ENCODE measurements at regions not wholly inside any gene's neighbourhood (a gene's known extent, or its start where the extent isn't known, plus 50 kb on each side); places are given as distances from the start of the nearest gene placed in this dataset.

DNA sequence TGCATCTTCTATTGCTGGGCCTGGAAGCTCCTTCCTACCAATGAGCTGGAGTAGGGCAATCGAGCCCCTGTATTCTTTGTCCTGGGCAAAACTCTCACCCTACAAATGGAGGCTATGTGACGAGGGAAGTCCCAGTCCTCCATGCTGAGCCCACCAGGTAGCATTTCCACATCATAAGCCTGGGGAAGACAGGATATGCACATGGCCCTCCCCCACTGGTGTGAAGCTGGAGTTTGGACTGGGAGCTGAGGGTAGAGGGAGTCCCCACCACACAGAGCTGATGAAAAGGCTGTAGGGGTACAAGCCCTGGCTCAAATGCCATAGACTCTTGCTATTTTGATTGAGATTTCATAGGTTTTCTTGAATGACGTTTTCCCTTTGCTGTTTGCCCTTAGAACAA, 99.5 kb upstream of the FOXC1 start:
- Histone ChIP-seq H3K9me3 (no peaks in the 10 kb centered on the region), H3K4me1 (no peaks in the 10 kb centered on the region), H3K36me3 (no peaks in the 10 kb centered on the region), H3K27me3 (no peaks in the 10 kb centered on the region), H3K27ac (no peak overlapping the region), H3K4me3 (no peak overlapping the region)
- intact Hi-C loops (cut with DNase I) = no loop called here
- TF ChIP-seq, protein P1, sequence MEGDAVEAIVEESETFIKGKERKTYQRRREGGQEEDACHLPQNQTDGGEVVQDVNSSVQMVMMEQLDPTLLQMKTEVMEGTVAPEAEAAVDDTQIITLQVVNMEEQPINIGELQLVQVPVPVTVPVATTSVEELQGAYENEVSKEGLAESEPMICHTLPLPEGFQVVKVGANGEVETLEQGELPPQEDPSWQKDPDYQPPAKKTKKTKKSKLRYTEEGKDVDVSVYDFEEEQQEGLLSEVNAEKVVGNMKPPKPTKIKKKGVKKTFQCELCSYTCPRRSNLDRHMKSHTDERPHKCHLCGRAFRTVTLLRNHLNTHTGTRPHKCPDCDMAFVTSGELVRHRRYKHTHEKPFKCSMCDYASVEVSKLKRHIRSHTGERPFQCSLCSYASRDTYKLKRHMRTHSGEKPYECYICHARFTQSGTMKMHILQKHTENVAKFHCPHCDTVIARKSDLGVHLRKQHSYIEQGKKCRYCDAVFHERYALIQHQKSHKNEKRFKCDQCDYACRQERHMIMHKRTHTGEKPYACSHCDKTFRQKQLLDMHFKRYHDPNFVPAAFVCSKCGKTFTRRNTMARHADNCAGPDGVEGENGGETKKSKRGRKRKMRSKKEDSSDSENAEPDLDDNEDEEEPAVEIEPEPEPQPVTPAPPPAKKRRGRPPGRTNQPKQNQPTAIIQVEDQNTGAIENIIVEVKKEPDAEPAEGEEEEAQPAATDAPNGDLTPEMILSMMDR (IDR thresholded peaks at IDR 0.05) = no peak
- no peak for DNase-seq (ENCODE audit: extremely low spot score in 2 of 2)

DNA sequence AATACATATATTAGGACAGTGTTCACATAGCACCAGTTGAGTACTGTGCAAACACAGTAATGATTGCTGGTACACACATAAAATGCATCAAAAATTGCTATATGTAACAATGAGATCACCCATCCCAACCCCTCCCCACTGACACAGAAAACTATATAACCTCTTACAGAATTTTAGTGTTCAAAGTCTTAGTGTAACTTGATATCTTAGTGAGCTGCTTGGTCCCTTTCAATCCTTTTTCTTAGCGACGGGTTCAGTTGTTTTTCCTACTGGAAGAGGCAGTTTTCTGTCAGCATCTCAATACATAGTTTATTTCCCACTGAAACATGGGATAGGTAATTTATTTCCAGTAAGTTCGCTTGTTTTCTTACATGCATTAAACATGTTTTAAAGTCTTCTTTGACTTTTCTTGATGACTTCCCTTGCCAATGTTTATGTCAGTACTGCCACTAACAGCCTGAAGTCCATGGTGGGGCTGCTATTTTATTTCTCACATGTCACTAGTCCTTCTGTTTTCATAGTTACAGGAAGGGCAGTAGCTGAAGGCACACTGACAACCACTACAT, 96.4 kb upstream of the FOXC1 start:
- intact Hi-C loops (cut with DNase I) = no loop called here
- Histone ChIP-seq H3K9me3 (no peaks in the 10 kb centered on the region), H3K27ac (no peak overlapping the region), H3K27me3 (no peaks in the 10 kb centered on the region), H3K4me1 (no peaks in the 10 kb centered on the region), H3K36me3 (no peaks in the 10 kb centered on the region), H3K4me3 (no peak overlapping the region)
- no peak for DNase-seq (ENCODE audit: extremely low spot score in 2 of 2)
- no peak for TF ChIP-seq POLR2AphosphoS5 (IDR thresholded peaks at IDR 0.05; ENCODE audit: insufficient read depth in 1 of 2, low read depth in 1 of 2)
- no peak for TF ChIP-seq POLR2A (IDR thresholded peaks at IDR 0.05)
- TF ChIP-seq, protein P1 (IDR thresholded peaks at IDR 0.05) = no peak

DNA sequence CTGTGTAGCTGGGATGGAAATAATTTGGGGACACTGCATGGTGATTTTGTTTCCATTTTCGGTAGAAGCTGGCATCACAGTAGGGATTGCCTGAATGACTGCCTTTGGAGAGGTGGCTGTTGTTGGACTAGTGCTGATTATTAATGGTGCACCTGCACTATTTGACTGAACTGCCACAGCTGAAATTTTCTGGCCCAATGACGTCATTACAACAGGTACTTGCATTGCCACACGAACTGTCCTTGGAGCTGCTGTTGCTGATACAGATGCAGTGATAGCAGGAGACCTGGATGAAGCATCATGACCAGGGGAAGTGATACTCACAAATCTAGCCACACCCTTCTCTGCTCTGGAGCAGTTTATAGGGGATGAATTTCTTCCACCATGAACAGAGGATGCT, 95.6 kb upstream of the FOXC1 start:
- H3K27me3 ChIP-seq = no peaks in the 10 kb centered on the region
- intact Hi-C loops (cut with DNase I) = no loop called here
- H3K4me3 ChIP-seq = no peak overlapping the region
- no peaks in the 10 kb centered on the region for H3K36me3 ChIP-seq
- TF ChIP-seq POLR2AphosphoS5 (IDR thresholded peaks at IDR 0.05; ENCODE audit: insufficient read depth in 1 of 2, low read depth in 1 of 2) = no peak
- TF ChIP-seq, protein P1 (IDR thresholded peaks at IDR 0.05) = no peak
- no peak for TF ChIP-seq POLR2A (IDR thresholded peaks at IDR 0.05)
- DNase-seq (ENCODE audit: extremely low spot score in 2 of 2) = no peak
- no peaks in the 10 kb centered on the region for H3K4me1 ChIP-seq
- H3K27ac ChIP-seq = no peak overlapping the region
- H3K9me3 ChIP-seq = no peaks in the 10 kb centered on the region

DNA sequence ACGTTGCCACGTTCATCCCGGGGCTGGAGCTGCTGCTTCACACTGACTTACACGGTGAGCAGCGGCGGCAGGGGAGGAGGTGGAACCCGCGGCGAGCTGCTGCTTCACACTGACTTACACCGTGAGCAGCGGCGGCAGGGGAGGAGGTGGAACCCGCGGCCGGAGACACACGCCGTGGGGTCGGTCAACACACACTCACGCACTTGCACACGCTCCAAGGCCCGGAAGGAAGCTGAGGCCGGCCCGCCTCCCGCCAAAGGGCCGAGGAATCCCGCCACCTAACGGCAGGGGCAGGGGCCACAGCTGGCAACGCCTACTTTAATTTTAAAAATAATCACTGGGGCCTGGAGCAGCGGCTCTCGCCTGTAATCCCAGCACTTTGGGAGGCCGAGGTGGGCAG, 94.4 kb upstream of the FOXC1 start:
- no peaks in the 10 kb centered on the region for H3K4me1 ChIP-seq
- no peaks in the 10 kb centered on the region for H3K36me3 ChIP-seq
- no peak overlapping the region for H3K27ac ChIP-seq
- H3K9me3 ChIP-seq = no peaks in the 10 kb centered on the region
- no peak for DNase-seq (ENCODE audit: extremely low spot score in 2 of 2)
- no peak overlapping the region for H3K4me3 ChIP-seq
- H3K27me3 ChIP-seq = no peaks in the 10 kb centered on the region
- TF ChIP-seq POLR2A (IDR thresholded peaks at IDR 0.05) (no peak), POLR2AphosphoS5 (IDR thresholded peaks at IDR 0.05; ENCODE audit: insufficient read depth in 1 of 2, low read depth in 1 of 2) (no peak)
- TF ChIP-seq, protein P1 (IDR thresholded peaks at IDR 0.05) = no peak
- intact Hi-C loops (cut with DNase I) = no loop called here

DNA sequence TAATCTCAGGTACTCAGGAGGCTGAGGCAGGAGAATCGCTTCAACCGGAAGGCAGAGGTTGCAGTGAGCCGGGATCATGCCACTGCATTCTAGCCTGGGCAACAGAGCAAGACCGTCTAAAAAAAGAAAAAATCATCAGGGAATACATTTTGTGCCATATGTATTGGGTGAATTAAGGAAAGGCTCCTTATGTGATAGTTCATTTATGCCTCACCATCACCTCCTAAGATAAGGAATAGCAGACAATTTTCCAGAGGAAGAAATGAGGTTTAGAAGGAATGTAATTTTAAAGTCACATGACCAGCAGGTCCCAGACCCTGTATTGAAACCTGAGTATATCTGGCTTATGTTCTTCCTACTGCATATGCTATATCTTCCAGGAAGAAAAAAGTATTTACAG, 93.9 kb upstream of the FOXC1 start:
- no peaks in the 10 kb centered on the region for H3K27me3 ChIP-seq
- H3K4me1 ChIP-seq = no peaks in the 10 kb centered on the region
- no peak overlapping the region for H3K4me3 ChIP-seq
- H3K9me3 ChIP-seq = no peaks in the 10 kb centered on the region
- no peak for DNase-seq (ENCODE audit: extremely low spot score in 2 of 2)
- no peak overlapping the region for H3K27ac ChIP-seq
- intact Hi-C loops (cut with DNase I) = no loop called here
- TF ChIP-seq, protein P1 (IDR thresholded peaks at IDR 0.05) = no peak
- TF ChIP-seq POLR2A (IDR thresholded peaks at IDR 0.05) = no peak
- no peak for TF ChIP-seq POLR2AphosphoS5 (IDR thresholded peaks at IDR 0.05; ENCODE audit: insufficient read depth in 1 of 2, low read depth in 1 of 2)
- H3K36me3 ChIP-seq = no peaks in the 10 kb centered on the region
